Neural crest cell (in vitro differentiated cells): ENCODE measurements at regions not wholly inside any gene's neighbourhood (a gene's known extent, or its start where the extent isn't known, plus 50 kb on each side); places are given as distances from the start of the nearest gene placed in this dataset.

ENCODE experiments used
- DNase-seq: peaks from one replicate; pipeline ENCODE4 v3.0.0; 2021; ENCODE audit warnings: low read depth, mixed read lengths, low spot score
- H3K27ac Mint-ChIP-seq: one replicate; pipeline ENCODE4 v1.8.0; 2021; ENCODE audit warnings: mild to moderate bottlenecking, mixed read lengths; ENCODE audit not compliant: unreplicated experiment
- H3K27me3 Mint-ChIP-seq: 2 replicates; pipeline ENCODE4 v1.8.0; 2021; ENCODE audit warnings: low read depth, mild to moderate bottlenecking, mixed read lengths
- H3K36me3 Mint-ChIP-seq: 2 replicates; pipeline ENCODE4 v1.8.0; 2021; ENCODE audit warnings: low read depth, mild to moderate bottlenecking, mixed read lengths
- H3K4me1 Mint-ChIP-seq: 2 replicates; pipeline ENCODE4 v1.8.0; 2021; ENCODE audit warnings: mixed read lengths
- H3K4me3 Mint-ChIP-seq: one replicate; pipeline ENCODE4 v1.8.0; 2021; ENCODE audit warnings: mild to moderate bottlenecking, mixed read lengths
- H3K9me3 Mint-ChIP-seq: 2 replicates; pipeline ENCODE4 v1.8.0; 2021; ENCODE audit warnings: mixed read lengths
- TF ChIP-seq, protein P1 (sequence below): fragments of 200-600 bp; sonication (generic); conservative IDR thresholded peaks from 2 replicates; pipeline ENCODE4 v1.5.0; 2021; ENCODE audit warnings: antibody characterized with exemption, mild to moderate bottlenecking

DNA sequence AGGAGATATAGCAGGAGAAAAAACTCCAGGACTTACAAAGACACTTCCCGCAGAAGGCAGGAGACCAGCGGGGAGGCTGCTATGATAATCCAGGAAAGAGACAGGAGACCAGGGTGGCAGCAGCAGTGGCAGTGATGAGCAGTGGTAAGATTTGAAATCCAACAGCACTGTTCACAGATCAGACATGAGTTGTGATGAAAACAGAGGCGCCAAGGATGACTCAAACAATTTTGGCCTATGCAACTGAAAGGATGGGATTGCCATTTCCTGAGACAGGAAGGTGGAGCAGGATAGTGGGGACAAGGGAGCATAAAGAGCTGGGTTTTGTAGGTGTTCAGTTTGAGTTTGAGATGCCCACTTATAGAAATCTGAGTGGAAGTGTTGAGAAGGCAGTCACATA, 108.6 kb upstream of the DYRK2 start:
- no peak for DNase-seq
- TF ChIP-seq, protein P1, sequence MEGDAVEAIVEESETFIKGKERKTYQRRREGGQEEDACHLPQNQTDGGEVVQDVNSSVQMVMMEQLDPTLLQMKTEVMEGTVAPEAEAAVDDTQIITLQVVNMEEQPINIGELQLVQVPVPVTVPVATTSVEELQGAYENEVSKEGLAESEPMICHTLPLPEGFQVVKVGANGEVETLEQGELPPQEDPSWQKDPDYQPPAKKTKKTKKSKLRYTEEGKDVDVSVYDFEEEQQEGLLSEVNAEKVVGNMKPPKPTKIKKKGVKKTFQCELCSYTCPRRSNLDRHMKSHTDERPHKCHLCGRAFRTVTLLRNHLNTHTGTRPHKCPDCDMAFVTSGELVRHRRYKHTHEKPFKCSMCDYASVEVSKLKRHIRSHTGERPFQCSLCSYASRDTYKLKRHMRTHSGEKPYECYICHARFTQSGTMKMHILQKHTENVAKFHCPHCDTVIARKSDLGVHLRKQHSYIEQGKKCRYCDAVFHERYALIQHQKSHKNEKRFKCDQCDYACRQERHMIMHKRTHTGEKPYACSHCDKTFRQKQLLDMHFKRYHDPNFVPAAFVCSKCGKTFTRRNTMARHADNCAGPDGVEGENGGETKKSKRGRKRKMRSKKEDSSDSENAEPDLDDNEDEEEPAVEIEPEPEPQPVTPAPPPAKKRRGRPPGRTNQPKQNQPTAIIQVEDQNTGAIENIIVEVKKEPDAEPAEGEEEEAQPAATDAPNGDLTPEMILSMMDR, result no peak
- no peak overlapping the region for H3K4me3 Mint-ChIP-seq
- no peaks in the 10 kb centered on the region for H3K36me3 Mint-ChIP-seq
- no peak overlapping the region for H3K27ac Mint-ChIP-seq
- peaks cover 5% of the 10 kb centered on the region for H3K4me1 Mint-ChIP-seq
- no peaks in the 10 kb centered on the region for H3K9me3 Mint-ChIP-seq
- no peaks in the 10 kb centered on the region for H3K27me3 Mint-ChIP-seq

DNA sequence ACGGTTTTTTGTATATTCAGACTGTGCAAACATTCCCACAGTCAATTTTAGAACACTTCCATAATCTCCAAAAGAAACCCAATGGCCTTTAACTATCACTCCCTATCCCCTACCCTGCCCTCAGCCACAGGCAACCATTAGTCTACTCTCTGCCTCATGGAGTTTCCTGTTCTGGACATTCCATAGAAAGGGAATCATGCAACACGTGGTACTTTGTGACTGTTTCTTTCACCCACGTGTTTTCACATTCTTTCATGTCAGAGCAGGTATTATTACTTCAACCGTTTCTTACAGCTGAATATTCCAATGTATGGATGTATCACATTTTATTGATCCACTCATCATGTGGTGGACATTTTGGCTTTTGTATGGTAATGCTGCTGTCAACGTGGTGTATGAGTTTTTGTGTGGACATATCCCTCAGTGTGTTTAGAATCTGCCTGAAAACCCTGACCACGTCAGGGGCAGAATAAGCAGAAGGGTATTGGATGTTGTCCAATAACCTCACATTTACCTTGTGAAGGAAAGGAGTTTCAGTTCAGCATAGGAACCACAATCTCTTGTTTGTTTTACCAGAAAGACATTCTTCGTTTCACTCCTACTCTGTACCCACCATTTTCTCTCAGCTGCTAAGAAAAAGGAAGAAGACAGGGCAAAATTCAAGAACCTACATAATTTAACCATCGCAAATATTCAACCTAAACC, 107.5 kb upstream of the DYRK2 start:
- H3K4me1 Mint-ChIP-seq, result no peaks in the 10 kb centered on the region
- DNase-seq, result no peak
- H3K4me3 Mint-ChIP-seq, result no peak overlapping the region
- no peaks in the 10 kb centered on the region for H3K36me3 Mint-ChIP-seq
- H3K9me3 Mint-ChIP-seq, result no peaks in the 10 kb centered on the region
- TF ChIP-seq, protein P1, result no peak
- H3K27ac Mint-ChIP-seq, result no peak overlapping the region
- no peaks in the 10 kb centered on the region for H3K27me3 Mint-ChIP-seq

DNA sequence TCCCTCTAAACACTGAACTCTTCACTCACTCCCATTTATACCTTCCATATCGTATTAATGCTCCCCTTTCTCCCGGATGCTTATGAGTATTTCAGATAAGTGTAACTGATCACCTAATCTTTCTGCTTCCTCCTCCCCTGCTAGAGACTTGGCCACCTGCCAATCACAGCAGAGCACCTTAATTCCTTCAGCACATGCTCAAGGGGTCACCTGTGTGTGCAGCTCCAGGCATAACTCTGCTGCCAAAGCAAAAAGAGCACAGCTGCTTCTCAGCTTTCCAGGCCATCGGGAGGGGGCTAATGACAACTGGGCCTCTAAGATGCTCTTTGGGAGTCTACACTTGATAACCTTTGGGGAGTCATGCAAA, 106.9 kb upstream of the DYRK2 start:
- no peak overlapping the region for H3K27ac Mint-ChIP-seq

DNA sequence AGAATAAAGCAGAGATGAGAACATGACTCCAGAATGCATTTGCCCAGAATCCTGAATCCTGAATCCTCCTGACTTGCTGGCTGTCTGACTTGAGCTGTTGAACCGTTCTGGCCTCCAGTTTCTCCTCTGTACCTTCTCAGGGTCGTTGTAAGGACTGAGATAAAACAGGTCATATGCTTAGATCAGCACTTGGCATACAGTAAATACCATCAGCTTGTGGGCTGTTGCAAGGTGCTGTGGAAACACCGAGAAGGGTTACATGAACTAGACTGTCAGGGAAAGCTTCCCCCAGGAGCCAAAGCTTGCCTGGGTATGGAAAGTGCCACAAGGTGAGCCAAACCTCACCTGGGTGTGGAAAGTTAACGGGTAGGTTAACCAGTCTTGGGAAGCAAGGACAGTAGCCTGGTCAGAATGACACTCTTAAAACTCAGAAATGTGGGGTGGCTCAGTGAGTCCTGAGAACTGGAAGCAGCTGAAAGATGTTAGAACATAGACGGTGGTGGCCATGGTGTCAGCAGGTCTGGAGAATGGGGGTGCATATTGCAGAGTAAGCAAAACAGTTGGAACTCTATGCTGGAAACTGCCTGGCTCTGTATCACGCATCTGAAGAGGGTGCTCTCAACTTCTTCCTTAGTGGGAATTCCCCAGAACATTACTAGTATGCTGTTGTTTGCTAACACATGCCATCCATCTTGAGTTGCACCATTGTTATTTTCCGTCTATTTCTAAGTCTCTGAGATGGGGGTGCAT, 105.3 kb upstream of the DYRK2 start:
- no peak for DNase-seq
- H3K27ac Mint-ChIP-seq, result no peak overlapping the region
- no peaks in the 10 kb centered on the region for H3K27me3 Mint-ChIP-seq
- no peak overlapping the region for H3K4me3 Mint-ChIP-seq
- peaks cover 7% of the 10 kb centered on the region for H3K4me1 Mint-ChIP-seq
- H3K36me3 Mint-ChIP-seq, result no peaks in the 10 kb centered on the region
- no peaks in the 10 kb centered on the region for H3K9me3 Mint-ChIP-seq
- TF ChIP-seq, protein P1, result no peak

More for the DNA sequence above, 106.9 kb upstream of the DYRK2 start:
- TF ChIP-seq, protein P1, result no peak
- no peaks in the 10 kb centered on the region for H3K4me1 Mint-ChIP-seq
- H3K4me3 Mint-ChIP-seq, result no peak overlapping the region
- no peaks in the 10 kb centered on the region for H3K9me3 Mint-ChIP-seq
- no peaks in the 10 kb centered on the region for H3K27me3 Mint-ChIP-seq
- H3K36me3 Mint-ChIP-seq, result no peaks in the 10 kb centered on the region
- no peak for DNase-seq

- Mint-ChIP-seq H3K27ac (no peak overlapping the region), H3K27me3 (no peaks in the 10 kb centered on the region), H3K36me3 (no peaks in the 10 kb centered on the region), H3K4me3 (no peak overlapping the region), H3K9me3 (no peaks in the 10 kb centered on the region), H3K4me1 (peaks cover 7% of the 10 kb centered on the region)
- DNase-seq, result no peak
- TF ChIP-seq, protein P1, result no peak
Measured at GRCh38 chr12:67545298-67545697, 103.2 kb upstream of the DYRK2 start.
